Natural killer cell (primary cell): ENCODE measurements at regions not wholly inside any gene's neighbourhood (a gene's known extent, or its start where the extent isn't known, plus 50 kb on each side); places are given as distances from the start of the nearest gene placed in this dataset.

ENCODE experiments used
- ATAC-seq, 3 donors: fragments of 150-1000 bp in 2 of 3; fragments of 200-7000 bp in 1 of 3; cut with Tn5 transposase; 1 replicate in 1 of 3; 2 replicates in 2 of 3; pipeline ENCODE4 v1.10.0; 2021; ENCODE audit warnings: mild to moderate bottlenecking in 2 of 3, moderate library complexity in 2 of 3
- DNase-seq, 2 donors: peaks; one replicate each; pipeline versions ENCODE4 v3.0.0 to v3.0.0-alpha.2; 2013 to 2021; ENCODE audit warnings: mixed read lengths in 1 of 2
- H3K27ac ChIP-seq: one replicate; pipeline ENCODE4 v1.5.1; 2013; ENCODE audit warnings: mild to moderate bottlenecking, low read length
- H3K27me3 ChIP-seq: one replicate; pipeline ENCODE4 v1.6.1; 2013; ENCODE audit warnings: low read length; ENCODE audit not compliant: control insufficient read depth, insufficient read depth
- H3K36me3 ChIP-seq: one replicate; pipeline ENCODE4 v1.6.1; 2013; ENCODE audit warnings: low read length; ENCODE audit not compliant: control insufficient read depth, insufficient read depth
- H3K4me1 ChIP-seq: one replicate; pipeline ENCODE4 v1.6.1; 2013; ENCODE audit warnings: low read length; ENCODE audit not compliant: control insufficient read depth, insufficient read depth
- H3K4me3 ChIP-seq: one replicate; pipeline ENCODE4 v1.5.1; 2013; ENCODE audit warnings: low read length
- H3K9me3 ChIP-seq: one replicate; pipeline ENCODE4 v1.6.1; 2013; ENCODE audit warnings: low read length; ENCODE audit not compliant: control insufficient read depth, insufficient read depth
- H3K27ac Mint-ChIP-seq, 2 donors: one replicate each; pipeline ENCODE4 v1.8.0; 2022; ENCODE audit warnings: mild to moderate bottlenecking in 2 of 2, mixed read lengths in 2 of 2, moderate library complexity in 1 of 2
- H3K27me3 Mint-ChIP-seq, 2 donors: one replicate each; pipeline ENCODE4 v1.8.0; 2022; ENCODE audit warnings: low read depth in 2 of 2, mixed read lengths in 2 of 2
- H3K36me3 Mint-ChIP-seq: one replicate; pipeline ENCODE4 v1.8.0; 2022; ENCODE audit warnings: mixed read lengths
- H3K4me1 Mint-ChIP-seq, 2 donors: one replicate each; pipeline ENCODE4 v1.8.0; 2022; ENCODE audit warnings: mixed read lengths in 2 of 2
- H3K4me3 Mint-ChIP-seq: one replicate; pipeline ENCODE4 v1.8.0; 2022; ENCODE audit warnings: mild to moderate bottlenecking, moderate library complexity, mixed read lengths
- H3K9me3 Mint-ChIP-seq, 2 donors: one replicate each; pipeline ENCODE4 v1.8.0; 2022; ENCODE audit warnings: mixed read lengths in 2 of 2
- CTCF ChIP-seq: fragments of 200-600 bp; IDR thresholded peaks from one replicate; pipeline ENCODE4 v1.8.0; 2022; ENCODE audit warnings: antibody characterized with exemption
- WGBS: methylation state at CpG from one replicate; pipeline ENCODE4 v1.1.7; 2013; ENCODE audit warnings: missing lambda C conversion rate; ENCODE audit not compliant: insufficient coverage; 5-methylcytosine and 5-hydroxymethylcytosine counted together
- intact Hi-C: fragments of 100-400 bp; cut with micrococcal nuclease; formaldehyde crosslinking; loops from one replicate; pipeline ENCODE4 v1.14.2; 2022

DNA sequence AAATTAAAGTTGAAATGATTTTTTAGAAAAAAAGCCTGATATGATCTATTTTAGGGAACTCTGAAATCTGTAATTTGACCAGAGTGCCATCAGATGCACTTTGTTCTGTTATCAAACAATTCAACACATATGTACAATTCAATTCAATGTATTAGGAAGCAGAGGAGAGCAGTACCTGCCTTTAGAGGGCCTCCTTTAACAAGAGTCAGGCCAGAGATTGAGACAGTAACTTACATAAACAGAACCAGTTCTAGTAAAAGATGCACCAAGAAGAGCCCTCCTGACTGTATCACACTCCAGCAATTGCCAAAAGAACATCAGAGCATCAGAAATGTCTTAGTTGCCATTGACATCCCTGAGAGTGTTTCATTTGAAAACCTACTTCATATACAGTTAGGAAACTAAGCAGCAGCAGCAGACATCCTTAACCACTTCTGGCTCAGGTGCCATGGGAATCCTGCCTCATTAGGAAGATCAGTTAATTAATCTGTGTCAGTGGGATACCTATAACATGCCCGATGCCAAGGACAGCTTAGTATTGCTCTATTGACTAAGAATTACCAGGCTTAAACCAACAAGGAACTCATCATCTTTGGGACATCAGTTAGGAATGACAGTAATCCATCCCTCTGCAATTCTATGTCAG is 1222.6 kb upstream of the LRRN3 start:
- H3K27me3 Mint-ChIP-seq: no peaks in the 10 kb centered on the region
- DNase-seq (no peak), ATAC-seq (no peak)
- H3K36me3 Mint-ChIP-seq: no peaks in the 10 kb centered on the region
- Histone ChIP-seq H3K27ac (no peak overlapping the region), H3K4me1 (no peaks in the 10 kb centered on the region), H3K27me3 (no peaks in the 10 kb centered on the region), H3K9me3 (no peaks in the 10 kb centered on the region), H3K36me3 (no peaks in the 10 kb centered on the region), H3K4me3 (no peak overlapping the region)
- peaks cover 8 to 18% of the 10 kb centered on the region in 2 donors for H3K9me3 Mint-ChIP-seq
- H3K4me3 Mint-ChIP-seq: no peak overlapping the region
- H3K4me1 Mint-ChIP-seq: no peaks in the 10 kb centered on the region
- WGBS: 78% methylated on average over 1 of the region's 1 CpG
- no peak for TF ChIP-seq CTCF
- intact Hi-C loops: no loop called here
- no peak overlapping the region for H3K27ac Mint-ChIP-seq

DNA sequence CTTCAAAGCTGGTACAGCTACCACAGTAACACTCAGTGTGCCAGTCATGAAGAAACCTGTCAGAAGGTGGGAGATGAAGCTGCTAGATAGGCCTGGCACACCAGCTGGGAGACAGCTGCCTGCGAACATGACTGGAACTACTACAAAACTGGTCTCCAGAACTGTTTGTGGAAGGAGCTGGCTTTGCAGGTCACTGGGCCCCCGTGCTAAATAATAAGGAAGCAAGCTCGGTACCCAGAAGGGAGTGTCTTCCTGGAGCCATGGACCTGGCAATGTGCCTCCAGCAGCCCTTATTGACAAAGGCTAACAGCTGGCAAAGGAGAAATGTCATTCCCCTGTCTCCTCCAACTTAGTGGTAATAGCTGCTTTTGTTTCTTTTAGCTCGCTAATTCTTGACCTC is 1217.6 kb upstream of the LRRN3 start:
- H3K4me1 ChIP-seq: no peaks in the 10 kb centered on the region
- H3K4me3 Mint-ChIP-seq: no peak overlapping the region
- no peaks in the 10 kb centered on the region for H3K4me1 Mint-ChIP-seq
- no peak for TF ChIP-seq CTCF
- H3K36me3 Mint-ChIP-seq: no peaks in the 10 kb centered on the region
- H3K27me3 Mint-ChIP-seq: no peaks in the 10 kb centered on the region
- H3K4me3 ChIP-seq: no peak overlapping the region
- H3K27ac Mint-ChIP-seq: no peak overlapping the region
- intact Hi-C loops: no loop called here
- H3K9me3 Mint-ChIP-seq: peaks cover 14% of the 10 kb centered on the region in 2 donors
- no peak for DNase-seq
- WGBS: 62% methylated on average over 4 of the region's 4 CpGs
- H3K9me3 ChIP-seq: no peaks in the 10 kb centered on the region
- H3K27me3 ChIP-seq: no peaks in the 10 kb centered on the region
- no peaks in the 10 kb centered on the region for H3K36me3 ChIP-seq
- ATAC-seq: no peak
- no peak overlapping the region for H3K27ac ChIP-seq

GRCh38 chr7:109879287-109879828 is 1211.6 kb upstream of the LRRN3 start:
- DNase-seq (no peak), ATAC-seq (no peak)
- no peaks in the 10 kb centered on the region for H3K36me3 Mint-ChIP-seq
- no peaks in the 10 kb centered on the region for H3K27me3 Mint-ChIP-seq
- H3K27ac Mint-ChIP-seq: no peak overlapping the region
- no peaks in the 10 kb centered on the region for H3K9me3 ChIP-seq
- intact Hi-C loops: no loop called here
- WGBS: 85% methylated on average over 2 of the region's 4 CpGs
- peaks cover 19 to 23% of the 10 kb centered on the region in 2 donors for H3K9me3 Mint-ChIP-seq
- no peaks in the 10 kb centered on the region for H3K4me1 Mint-ChIP-seq
- no peak overlapping the region for H3K27ac ChIP-seq
- no peaks in the 10 kb centered on the region for H3K36me3 ChIP-seq
- H3K4me3 ChIP-seq: no peak overlapping the region
- no peaks in the 10 kb centered on the region for H3K27me3 ChIP-seq
- no peaks in the 10 kb centered on the region for H3K4me1 ChIP-seq
- TF ChIP-seq CTCF: no peak
- H3K4me3 Mint-ChIP-seq: no peak overlapping the region

DNA sequence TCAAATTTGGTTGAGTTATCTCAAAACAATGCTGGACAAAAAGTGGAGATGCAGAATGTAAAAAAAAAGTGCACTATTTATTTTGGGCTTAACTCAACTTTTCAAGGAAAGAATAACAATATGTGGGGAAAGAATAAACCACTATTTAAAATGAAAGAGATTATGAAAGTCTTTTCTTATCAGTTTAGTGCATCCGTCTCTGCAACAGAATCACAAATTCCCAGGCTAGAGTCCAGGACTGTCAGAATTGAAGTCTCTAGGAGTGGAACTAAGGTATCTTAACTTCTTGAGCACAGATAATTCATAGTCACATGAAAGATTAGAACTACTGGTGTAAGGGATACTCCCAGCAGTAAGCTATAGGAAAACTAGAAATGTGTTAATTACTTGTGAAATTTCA is 1200.3 kb upstream of the LRRN3 start:
- Mint-ChIP-seq H3K9me3 (peaks cover 3 to 11% of the 10 kb centered on the region in 2 donors), H3K27ac (no peak overlapping the region), H3K36me3 (no peaks in the 10 kb centered on the region), H3K4me3 (no peak overlapping the region), H3K4me1 (no peaks in the 10 kb centered on the region), H3K27me3 (no peaks in the 10 kb centered on the region)
- no peak for ATAC-seq
- no peaks in the 10 kb centered on the region for H3K36me3 ChIP-seq
- DNase-seq: no peak
- no peaks in the 10 kb centered on the region for H3K4me1 ChIP-seq
- H3K9me3 ChIP-seq: peaks cover 6% of the 10 kb centered on the region
- WGBS: no CpG with 5 or more reads among the region's 1 CpG
- H3K27ac ChIP-seq: no peak overlapping the region
- no peak overlapping the region for H3K4me3 ChIP-seq
- no peaks in the 10 kb centered on the region for H3K27me3 ChIP-seq
- TF ChIP-seq CTCF: no peak
- intact Hi-C loops: no loop called here
